WTC11 (cell line): ENCODE measurements at regions not wholly inside any gene's neighbourhood (a gene's known extent, or its start where the extent isn't known, plus 50 kb on each side); places are given as distances from the start of the nearest gene placed in this dataset.

Source experiments
- ESRRA ChIP-seq: sonication (generic); formaldehyde crosslinking; IDR thresholded peaks from 2 replicates; pipeline ENCODE4 v1.8.1; 2022; ENCODE audit warnings: mild to moderate bottlenecking, missing genetic modification reagents, borderline replicate concordance
- FOXK1 ChIP-seq: sonication (generic); formaldehyde crosslinking; IDR thresholded peaks from 2 replicates; pipeline ENCODE4 v1.8.0; 2022; ENCODE audit warnings: mild to moderate bottlenecking, moderate library complexity, missing genetic modification reagents

- TF ChIP-seq ESRRA (CRISPR knock-in tag) (0 out of 2 replicates have a peak, but pooled peaks have one; percentile 61), FOXK1 (no peak)
These were observed 52.4 kb upstream of the H6PD start for GRCh38 chr1:9181990-9182783.
